IMR-90 (cell line): ENCODE measurements at regions not wholly inside any gene's neighbourhood (a gene's known extent, or its start where the extent isn't known, plus 50 kb on each side); places are given as distances from the start of the nearest gene placed in this dataset.

Experiments
- ATAC-seq: fragments of 200-7000 bp; cut with Tn5 transposase; 2 replicates; pipeline ENCODE4 v1.9.1; 2020; ENCODE audit warnings: low read depth, mild to moderate bottlenecking, moderate library complexity
- BruUV-seq: library from RNA; stranded (reverse); fragments of 400-500 nt; replicated peaks from 2 replicates; lab custom pipeline; 2021; lab: Mats Ljungman, UMichigan
- CTCF ChIA-PET: fragments of 300-600 bp; formaldehyde crosslinking; extraction: SDS; loops from one replicate; lab custom pipeline; 2021; ENCODE audit warnings: antibody characterized with exemption; lab: Yijun Ruan, JAX
- POLR2A ChIA-PET: fragments of 300-600 bp; sonication (Branson Sonifier 250); formaldehyde crosslinking; loops from one replicate; lab custom pipeline; 2022; ENCODE audit warnings: antibody characterized with exemption; ENCODE audit not compliant: unreplicated experiment; lab: Charles Lee
- DNase-seq: peaks from one replicate; pipeline ENCODE4 v3.0.0; 2013
- H2AFZ ChIP-seq: replicated peaks from 2 replicates; pipeline ENCODE3; 2013; ENCODE audit warnings: low read length, mild to moderate bottlenecking; ENCODE audit not compliant: poor library complexity
- H2AK5ac ChIP-seq: 2 replicates; pipeline ENCODE4 v1.6.1; 2013; ENCODE audit warnings: low read depth, low read length, inconsistent platforms
- H2AK9ac ChIP-seq: replicated peaks from 2 replicates; pipeline ENCODE3; 2013; ENCODE audit warnings: mild to moderate bottlenecking, low read depth, low read length, moderate library complexity; ENCODE audit not compliant: poor library complexity
- H2BK120ac ChIP-seq: 2 replicates; pipeline ENCODE4 v1.6.1; 2013; ENCODE audit warnings: low read depth, low read length, inconsistent platforms
- H2BK15ac ChIP-seq: 3 replicates; pipeline ENCODE4 v1.6.1; 2013; ENCODE audit warnings: low read depth, low read length, inconsistent platforms
- H2BK20ac ChIP-seq: 2 replicates; pipeline ENCODE4 v1.6.1; 2013; ENCODE audit warnings: low read depth, mild to moderate bottlenecking, inconsistent platforms, low read length, moderate library complexity
- H2BK5ac ChIP-seq: 2 replicates; pipeline ENCODE4 v1.6.1; 2013; ENCODE audit warnings: mild to moderate bottlenecking, low read depth, low read length, inconsistent platforms; ENCODE audit not compliant: poor library complexity, severe bottlenecking
- H3K14ac ChIP-seq: replicated peaks from 2 replicates; pipeline ENCODE4 v1.6.1; 2013; ENCODE audit warnings: low read depth, low read length, inconsistent platforms
- H3K18ac ChIP-seq: 2 replicates; pipeline ENCODE4 v1.6.1; 2013; ENCODE audit warnings: low read depth, low read length, control low read depth
- H3K23ac ChIP-seq: 2 replicates; pipeline ENCODE4 v1.6.1; 2013; ENCODE audit warnings: low read depth, low read length, inconsistent platforms
- H3K27ac ChIP-seq: 2 replicates; pipeline ENCODE4 v1.5.1; 2013; ENCODE audit warnings: mild to moderate bottlenecking, control low read depth, low read length; ENCODE audit not compliant: insufficient read depth
- H3K27me3 ChIP-seq: 2 replicates; pipeline ENCODE4 v1.6.1; 2013; ENCODE audit warnings: low read length; ENCODE audit not compliant: control insufficient read depth, insufficient read depth
- H3K36me3 ChIP-seq: 2 replicates; pipeline ENCODE4 v1.6.1; 2013; ENCODE audit warnings: low read length, mixed read lengths; ENCODE audit not compliant: control insufficient read depth, insufficient read depth
- H3K4ac ChIP-seq: 2 replicates; pipeline ENCODE4 v1.6.1; 2013; ENCODE audit warnings: low read depth, low read length, inconsistent platforms
- H3K4me1 ChIP-seq: 2 replicates; pipeline ENCODE4 v1.6.1; 2013; ENCODE audit warnings: low read length, mixed read lengths; ENCODE audit not compliant: control insufficient read depth, insufficient read depth
- H3K4me2 ChIP-seq: 2 replicates; pipeline ENCODE4 v1.6.1; 2013; ENCODE audit warnings: low read depth, mild to moderate bottlenecking, control low read depth, low read length, moderate library complexity
- H3K4me3 ChIP-seq: 2 replicates; pipeline ENCODE4 v1.5.1; 2013; ENCODE audit warnings: low read depth, mild to moderate bottlenecking, control low read depth, low read length, moderate library complexity; ENCODE audit not compliant: insufficient read depth
- H3K56ac ChIP-seq: 2 replicates; pipeline ENCODE4 v1.6.1; 2013; ENCODE audit warnings: low read length, inconsistent platforms; ENCODE audit not compliant: insufficient read depth; ENCODE audit errors: extremely low read depth
- H3K79me1 ChIP-seq, 2 experiments: 2 replicates each; pipeline ENCODE4 v1.6.1; 2013; ENCODE audit warnings: low read length in 2 of 2, inconsistent platforms in 1 of 2, low read depth in 1 of 2
- H3K9ac ChIP-seq: 2 replicates; pipeline ENCODE4 v1.6.1; 2013; ENCODE audit warnings: low read depth, low read length, control low read depth
- H3K9me1 ChIP-seq: 2 replicates; pipeline ENCODE4 v1.6.1; 2013; ENCODE audit warnings: low read length, inconsistent platforms; ENCODE audit not compliant: insufficient read depth
- H3K9me3 ChIP-seq: 2 replicates; pipeline ENCODE4 v1.6.1; 2013; ENCODE audit warnings: low read length; ENCODE audit not compliant: control insufficient read depth, insufficient read depth
- H4K20me1 ChIP-seq: 2 replicates; pipeline ENCODE4 v1.6.1; 2013; ENCODE audit warnings: low read length, inconsistent platforms; ENCODE audit not compliant: insufficient read depth
- H4K5ac ChIP-seq: 2 replicates; pipeline ENCODE4 v1.6.1; 2013; ENCODE audit warnings: mild to moderate bottlenecking, low read depth, low read length, control low read depth
- H4K8ac ChIP-seq, 2 experiments: 2 replicates each; pipeline ENCODE4 v1.6.1; 2013; ENCODE audit warnings: low read depth in 2 of 2, low read length in 2 of 2, control low read depth in 1 of 2, inconsistent platforms in 1 of 2
- H4K91ac ChIP-seq: 2 replicates; pipeline ENCODE4 v1.6.1; 2013; ENCODE audit warnings: low read depth, low read length, inconsistent platforms; ENCODE audit not compliant: insufficient read depth
- BHLHE40 ChIP-seq: fragments of 150-350 bp; IDR thresholded peaks from 2 replicates; pipeline ENCODE4 v1.6.1; 2016; ENCODE audit warnings: mild to moderate bottlenecking, low read depth, low read length
- CEBPB ChIP-seq: IDR thresholded peaks from 2 replicates; pipeline ENCODE4 v1.6.1; 2012; ENCODE audit warnings: low read depth, low read length, improper control_type of control experiment
- CHD1 ChIP-seq: IDR thresholded peaks from 2 replicates; pipeline ENCODE4 v1.6.1; 2012; ENCODE audit warnings: low read depth, low read length, improper control_type of control experiment
- ELK1 ChIP-seq: fragments of 150-350 bp; IDR thresholded peaks from 2 replicates; pipeline ENCODE4 v1.6.1; 2016; ENCODE audit warnings: low read depth, mild to moderate bottlenecking, low read length, moderate library complexity, borderline replicate concordance
- FOS ChIP-seq: fragments of 150-350 bp; IDR thresholded peaks from 2 replicates; pipeline ENCODE4 v1.6.1; 2016; ENCODE audit warnings: low read depth, low read length
- MAFK ChIP-seq: IDR thresholded peaks from 2 replicates; pipeline ENCODE4 v1.6.1; 2012; ENCODE audit warnings: low read depth, low read length, improper control_type of control experiment
- MAZ ChIP-seq: IDR thresholded peaks from 2 replicates; pipeline ENCODE4 v1.6.1; 2012; ENCODE audit warnings: low read depth, mild to moderate bottlenecking, low read length, improper control_type of control experiment, moderate library complexity, borderline replicate concordance
- MXI1 ChIP-seq: IDR thresholded peaks from 2 replicates; pipeline ENCODE4 v1.6.1; 2012; ENCODE audit warnings: low read depth, mild to moderate bottlenecking, low read length, moderate library complexity, borderline replicate concordance
- NFE2L2 ChIP-seq: fragments of 150-350 bp; IDR thresholded peaks from 2 replicates; pipeline ENCODE4 v1.6.1; 2016; ENCODE audit warnings: low read depth, mild to moderate bottlenecking, low read length
- POLR2A ChIP-seq: IDR thresholded peaks from 2 replicates; pipeline ENCODE4 v1.6.1; 2012; ENCODE audit warnings: mild to moderate bottlenecking, low read depth, low read length
- RAD21 ChIP-seq: IDR thresholded peaks from 2 replicates; pipeline ENCODE4 v1.6.1; 2012; ENCODE audit warnings: low read length, improper control_type of control experiment
- RCOR1 ChIP-seq: IDR thresholded peaks from 2 replicates; pipeline ENCODE4 v1.6.1; 2012; ENCODE audit warnings: mild to moderate bottlenecking, low read length, improper control_type of control experiment; ENCODE audit not compliant: insufficient replicate concordance
- RFX5 ChIP-seq: IDR thresholded peaks from 2 replicates; pipeline ENCODE4 v1.8.0; 2012; ENCODE audit warnings: low read depth, mild to moderate bottlenecking, low read length, moderate library complexity
- SMC3 ChIP-seq: fragments of 150-350 bp; IDR thresholded peaks from 2 replicates; pipeline ENCODE4 v1.6.1; 2016; ENCODE audit warnings: low read depth, mild to moderate bottlenecking, antibody characterized with exemption, low read length, moderate library complexity
- dilution Hi-C: fragments of 300-500 bp; cut with HindIII; formaldehyde crosslinking; loops from one replicate; pipeline ENCODE4 v1.14.3; 2018; ENCODE audit warnings: low sequenced_read_pairs; ENCODE audit not compliant: unreplicated experiment
- in situ Hi-C: fragments of 300-500 bp; cut with MboI; formaldehyde crosslinking; loops from 3 replicates; pipeline ENCODE4 v1.14.3; 2019; ENCODE audit warnings: low sequenced_read_pairs, inconsistent platforms, mixed read lengths
- intact Hi-C: fragments of 100-400 bp; cut with micrococcal nuclease; formaldehyde crosslinking; loops from 2 replicates; pipeline ENCODE4 v1.10.0; 2022
- TF ChIP-seq, protein P1 (sequence below): fragments of 150-350 bp; IDR thresholded peaks from 2 replicates; pipeline ENCODE4 v1.6.1; 2017; ENCODE audit warnings: mild to moderate bottlenecking, antibody characterized with exemption, low read length, low read depth
- TF ChIP-seq, protein P2 (sequence below): conservative IDR thresholded peaks from 2 replicates; pipeline ENCODE4 v1.5.1; 2012; ENCODE audit warnings: mild to moderate bottlenecking, low read depth, low read length, improper control_type of control experiment

DNA sequence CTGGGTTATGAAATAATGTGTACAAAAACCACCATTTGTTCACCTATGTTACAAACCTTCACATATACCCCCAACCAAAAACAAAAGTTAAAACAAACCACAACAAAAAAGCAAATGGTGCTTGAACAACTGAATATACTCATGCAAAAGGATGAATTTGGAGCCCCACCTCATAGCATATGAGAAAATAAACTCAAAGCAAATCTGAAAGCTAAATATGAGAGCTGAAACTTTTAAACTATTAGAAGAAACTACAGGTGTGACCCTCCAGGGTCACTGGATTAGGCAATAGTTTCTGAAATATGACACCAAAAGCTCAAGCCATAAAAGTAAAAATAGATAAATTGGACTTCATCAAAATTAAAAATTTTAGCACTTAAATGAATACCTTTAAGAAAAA, 215.5 kb upstream of the CHRM3 start:
- H3K9ac ChIP-seq = no peak overlapping the region
- no TSS peak for BruUV-seq
- H2AK5ac ChIP-seq = no peak overlapping the region
- in situ Hi-C loops = no loop called here
- H4K20me1 ChIP-seq = no peaks in the 10 kb centered on the region
- no peak overlapping the region for H2AFZ ChIP-seq
- H4K5ac ChIP-seq = no peak overlapping the region
- DNase-seq (no peak), ATAC-seq (no peak)
- H3K4me2 ChIP-seq = no peak overlapping the region
- no peak overlapping the region for H3K18ac ChIP-seq
- POLR2A ChIA-PET = no interaction called here
- dilution Hi-C loops = no loop called here
- no peak overlapping the region for H4K91ac ChIP-seq
- no peak overlapping the region for H2BK120ac ChIP-seq
- H3K23ac ChIP-seq = no peak overlapping the region
- H3K14ac ChIP-seq = no peak overlapping the region
- H3K27me3 ChIP-seq = no peaks in the 10 kb centered on the region
- H2BK5ac ChIP-seq = no peak overlapping the region
- H2BK20ac ChIP-seq = no peak overlapping the region
- H2BK15ac ChIP-seq = no peak overlapping the region
- CTCF ChIA-PET = interaction anchor here (1.0 kb wide), 1 partner anchor 11 kb away, joined by 3 read pairs; no protein-coding TSS in a partner anchor
- H3K4me3 ChIP-seq = no peak overlapping the region
- H3K4ac ChIP-seq = no peak overlapping the region
- no peaks in the 10 kb centered on the region for H3K79me1 ChIP-seq
- intact Hi-C loops = no loop called here
- TF ChIP-seq, protein P1, sequence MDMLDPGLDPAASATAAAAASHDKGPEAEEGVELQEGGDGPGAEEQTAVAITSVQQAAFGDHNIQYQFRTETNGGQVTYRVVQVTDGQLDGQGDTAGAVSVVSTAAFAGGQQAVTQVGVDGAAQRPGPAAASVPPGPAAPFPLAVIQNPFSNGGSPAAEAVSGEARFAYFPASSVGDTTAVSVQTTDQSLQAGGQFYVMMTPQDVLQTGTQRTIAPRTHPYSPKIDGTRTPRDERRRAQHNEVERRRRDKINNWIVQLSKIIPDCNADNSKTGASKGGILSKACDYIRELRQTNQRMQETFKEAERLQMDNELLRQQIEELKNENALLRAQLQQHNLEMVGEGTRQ = no peak
- TF ChIP-seq MAZ = no peak
- TF ChIP-seq NFE2L2 = no peak
- TF ChIP-seq CEBPB = no peak
- no peak for TF ChIP-seq SMC3
- TF ChIP-seq RAD21 = no peak
- no peak for TF ChIP-seq POLR2A
- TF ChIP-seq, protein P2, sequence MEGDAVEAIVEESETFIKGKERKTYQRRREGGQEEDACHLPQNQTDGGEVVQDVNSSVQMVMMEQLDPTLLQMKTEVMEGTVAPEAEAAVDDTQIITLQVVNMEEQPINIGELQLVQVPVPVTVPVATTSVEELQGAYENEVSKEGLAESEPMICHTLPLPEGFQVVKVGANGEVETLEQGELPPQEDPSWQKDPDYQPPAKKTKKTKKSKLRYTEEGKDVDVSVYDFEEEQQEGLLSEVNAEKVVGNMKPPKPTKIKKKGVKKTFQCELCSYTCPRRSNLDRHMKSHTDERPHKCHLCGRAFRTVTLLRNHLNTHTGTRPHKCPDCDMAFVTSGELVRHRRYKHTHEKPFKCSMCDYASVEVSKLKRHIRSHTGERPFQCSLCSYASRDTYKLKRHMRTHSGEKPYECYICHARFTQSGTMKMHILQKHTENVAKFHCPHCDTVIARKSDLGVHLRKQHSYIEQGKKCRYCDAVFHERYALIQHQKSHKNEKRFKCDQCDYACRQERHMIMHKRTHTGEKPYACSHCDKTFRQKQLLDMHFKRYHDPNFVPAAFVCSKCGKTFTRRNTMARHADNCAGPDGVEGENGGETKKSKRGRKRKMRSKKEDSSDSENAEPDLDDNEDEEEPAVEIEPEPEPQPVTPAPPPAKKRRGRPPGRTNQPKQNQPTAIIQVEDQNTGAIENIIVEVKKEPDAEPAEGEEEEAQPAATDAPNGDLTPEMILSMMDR = no peak
- TF ChIP-seq BHLHE40 = no peak
- TF ChIP-seq RFX5 = no peak
- no peak for TF ChIP-seq MXI1
- no peak for TF ChIP-seq FOS
- TF ChIP-seq ELK1 = no peak
- no peak for TF ChIP-seq MAFK
- no peak for TF ChIP-seq CHD1
- no peak for TF ChIP-seq RCOR1
- H3K56ac ChIP-seq = no peak overlapping the region
- no peak overlapping the region for H4K8ac ChIP-seq
- H3K4me1 ChIP-seq = no peaks in the 10 kb centered on the region
- peaks cover 2% of the 10 kb centered on the region; the same call in 1 of the 2 replicates for H3K9me3 ChIP-seq
- no peaks in the 10 kb centered on the region for H3K36me3 ChIP-seq
- no peaks in the 10 kb centered on the region for H3K9me1 ChIP-seq
- H2AK9ac ChIP-seq = no peak overlapping the region
- H3K27ac ChIP-seq = no peak overlapping the region
